Suprapubic skin (tissue), 4 donors: ENCODE measurements at regions not wholly inside any gene's neighbourhood (a gene's known extent, or its start where the extent isn't known, plus 50 kb on each side); places are given as distances from the start of the nearest gene placed in this dataset.

Source experiments
- DNase-seq, 2 donors: peaks; one replicate each; pipeline ENCODE4 v3.0.0-alpha.2; 2019; ENCODE audit warnings: low spot score in 2 of 2
- H3K27ac ChIP-seq: fragments of 200-600 bp; sonication (generic); one replicate; pipeline ENCODE4 v1.5.1; 2019
- H3K27me3 ChIP-seq: fragments of 200-600 bp; sonication (generic); one replicate; pipeline ENCODE4 v1.5.1; 2019
- H3K36me3 ChIP-seq: fragments of 200-600 bp; sonication (generic); one replicate; pipeline ENCODE4 v1.5.1; 2019
- H3K4me1 ChIP-seq: fragments of 200-600 bp; sonication (generic); one replicate; pipeline ENCODE4 v1.5.1; 2019
- H3K4me3 ChIP-seq: fragments of 200-600 bp; sonication (generic); one replicate; pipeline ENCODE4 v1.5.1; 2019; ENCODE audit warnings: mild to moderate bottlenecking
- H3K9me3 ChIP-seq: fragments of 200-600 bp; sonication (generic); one replicate; pipeline ENCODE4 v1.5.1; 2019
- CTCF ChIP-seq, 2 donors: fragments of 200-600 bp in 1 of 2; fragments of 450-650 bp in 1 of 2; sonication (generic) in 1 of 2; IDR thresholded peaks; one replicate each; pipeline ENCODE4 v1.5.1; 2016 to 2019; ENCODE audit warnings: antibody characterized with exemption in 2 of 2, mild to moderate bottlenecking in 1 of 2, moderate library complexity in 1 of 2
- EP300 ChIP-seq: sonication (generic); formaldehyde crosslinking; IDR thresholded peaks from one replicate; pipeline ENCODE4 v1.6.1; 2017; ENCODE audit warnings: antibody characterized with exemption
- POLR2A ChIP-seq, 2 donors: fragments of 450-650 bp; IDR thresholded peaks; one replicate each; pipeline ENCODE4 v1.6.1; 2017; ENCODE audit warnings: antibody characterized with exemption in 2 of 2, mild to moderate bottlenecking in 2 of 2, moderate library complexity in 2 of 2
- POLR2AphosphoS5 ChIP-seq, 3 donors: sonication (generic); formaldehyde crosslinking; IDR thresholded peaks; one replicate each; pipeline ENCODE4 v1.6.1; 2017; ENCODE audit warnings: antibody characterized with exemption in 3 of 3
- WGBS: methylation state at CpG from one replicate; pipeline ENCODE4 v1.1.5; 2018; 5-methylcytosine and 5-hydroxymethylcytosine counted together

- no peak for DNase-seq
- H3K4me3 ChIP-seq, result no peak overlapping the region
- 93% methylated on average over 6 of the region's 6 CpGs for WGBS
- no peaks in the 10 kb centered on the region for H3K36me3 ChIP-seq
- H3K9me3 ChIP-seq, result no peaks in the 10 kb centered on the region
- TF ChIP-seq CTCF (IDR thresholded peaks at IDR 0.05) (no peak), POLR2AphosphoS5 (IDR thresholded peaks at IDR 0.05) (no peak), EP300 (no peak), POLR2A (IDR thresholded peaks at IDR 0.05) (no peak)
- H3K27me3 ChIP-seq, result no peaks in the 10 kb centered on the region
- no peaks in the 10 kb centered on the region for H3K4me1 ChIP-seq
- no peak overlapping the region for H3K27ac ChIP-seq
These were observed 113.8 kb upstream of the PMFBP1 start for GRCh38 chr16:72285728-72286127.

GRCh38 chr16:72285324-72285723 lies 113.4 kb upstream of the PMFBP1 start:
- no peak for DNase-seq
- 97% methylated on average over 5 of the region's 5 CpGs for WGBS
- TF ChIP-seq POLR2AphosphoS5 (IDR thresholded peaks at IDR 0.05) (no peak), CTCF (IDR thresholded peaks at IDR 0.05) (no peak), EP300 (no peak), POLR2A (IDR thresholded peaks at IDR 0.05) (no peak)
- no peaks in the 10 kb centered on the region for H3K27me3 ChIP-seq
- no peaks in the 10 kb centered on the region for H3K36me3 ChIP-seq
- no peak overlapping the region for H3K27ac ChIP-seq
- no peak overlapping the region for H3K4me3 ChIP-seq
- H3K9me3 ChIP-seq, result no peaks in the 10 kb centered on the region
- no peaks in the 10 kb centered on the region for H3K4me1 ChIP-seq

- 90% methylated on average over 13 of the region's 13 CpGs for WGBS
- Histone ChIP-seq H3K4me1 (no peaks in the 10 kb centered on the region), H3K9me3 (no peaks in the 10 kb centered on the region), H3K27ac (no peak overlapping the region), H3K4me3 (no peak overlapping the region), H3K36me3 (no peaks in the 10 kb centered on the region), H3K27me3 (no peaks in the 10 kb centered on the region)
- no peak for TF ChIP-seq EP300
- no peak for TF ChIP-seq POLR2A (IDR thresholded peaks at IDR 0.05)
- TF ChIP-seq CTCF (IDR thresholded peaks at IDR 0.05), result no peak
- TF ChIP-seq POLR2AphosphoS5 (IDR thresholded peaks at IDR 0.05), result no peak
- no peak for DNase-seq
These were observed 112.3 kb upstream of the PMFBP1 start for GRCh38 chr16:72284042-72284789.

- 72% methylated on average over 1 of the region's 1 CpG for WGBS
- no peak for DNase-seq
- Histone ChIP-seq H3K27me3 (no peaks in the 10 kb centered on the region), H3K36me3 (no peaks in the 10 kb centered on the region), H3K27ac (no peak overlapping the region), H3K4me1 (no peaks in the 10 kb centered on the region), H3K4me3 (no peak overlapping the region), H3K9me3 (no peaks in the 10 kb centered on the region)
- TF ChIP-seq POLR2A (IDR thresholded peaks at IDR 0.05) (no peak), CTCF (IDR thresholded peaks at IDR 0.05) (no peak), POLR2AphosphoS5 (IDR thresholded peaks at IDR 0.05) (no peak), EP300 (no peak)
These were observed 110.4 kb upstream of the PMFBP1 start for GRCh38 chr16:72282362-72282761.

- H3K27ac ChIP-seq, result no peak overlapping the region
These were observed 106.3 kb upstream of the PMFBP1 start for GRCh38 chr16:72278301-72278700.

More at GRCh38 chr16:72278301-72278700, 106.3 kb upstream of the PMFBP1 start:
- no peak for DNase-seq
- H3K27me3 ChIP-seq, result no peaks in the 10 kb centered on the region
- no peak for TF ChIP-seq CTCF (IDR thresholded peaks at IDR 0.05)
- no peak for TF ChIP-seq EP300
- no peak for TF ChIP-seq POLR2A (IDR thresholded peaks at IDR 0.05)
- no peak for TF ChIP-seq POLR2AphosphoS5 (IDR thresholded peaks at IDR 0.05)
- H3K4me3 ChIP-seq, result no peak overlapping the region
- H3K4me1 ChIP-seq, result no peaks in the 10 kb centered on the region
- no peaks in the 10 kb centered on the region for H3K36me3 ChIP-seq
- H3K9me3 ChIP-seq, result no peaks in the 10 kb centered on the region
- 93% methylated on average over 3 of the region's 3 CpGs for WGBS
